ENCODE measurements at regions not wholly inside any gene's neighbourhood (a gene's known extent, or its start where the extent isn't known, plus 50 kb on each side); places are given as distances from the start of the nearest gene placed in this dataset.

DNA sequence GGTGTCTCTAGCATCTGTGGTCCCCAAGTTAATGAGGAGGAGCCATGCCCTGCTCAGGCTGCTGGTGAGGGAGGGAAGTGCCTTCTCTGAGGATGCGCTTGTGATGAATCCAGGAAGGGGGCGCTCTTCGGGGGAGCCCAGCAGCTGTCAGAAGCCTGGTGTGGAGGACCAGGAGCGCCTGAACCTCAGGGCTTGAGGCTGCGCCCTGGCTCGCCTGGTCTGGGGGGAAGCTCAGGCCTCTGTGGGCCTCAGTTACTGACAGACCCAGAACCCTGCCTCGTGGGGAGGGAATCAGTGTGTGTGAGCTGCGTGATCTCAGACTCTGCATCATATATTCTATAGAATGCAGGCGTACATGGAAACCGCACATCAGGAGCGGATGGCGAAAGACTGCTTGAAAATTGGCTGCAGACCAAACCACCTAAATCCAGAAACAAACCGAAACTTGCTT is 126.1 kb downstream of the SEC14L1 start (continued):
- TF ChIP-seq, protein P1, sequence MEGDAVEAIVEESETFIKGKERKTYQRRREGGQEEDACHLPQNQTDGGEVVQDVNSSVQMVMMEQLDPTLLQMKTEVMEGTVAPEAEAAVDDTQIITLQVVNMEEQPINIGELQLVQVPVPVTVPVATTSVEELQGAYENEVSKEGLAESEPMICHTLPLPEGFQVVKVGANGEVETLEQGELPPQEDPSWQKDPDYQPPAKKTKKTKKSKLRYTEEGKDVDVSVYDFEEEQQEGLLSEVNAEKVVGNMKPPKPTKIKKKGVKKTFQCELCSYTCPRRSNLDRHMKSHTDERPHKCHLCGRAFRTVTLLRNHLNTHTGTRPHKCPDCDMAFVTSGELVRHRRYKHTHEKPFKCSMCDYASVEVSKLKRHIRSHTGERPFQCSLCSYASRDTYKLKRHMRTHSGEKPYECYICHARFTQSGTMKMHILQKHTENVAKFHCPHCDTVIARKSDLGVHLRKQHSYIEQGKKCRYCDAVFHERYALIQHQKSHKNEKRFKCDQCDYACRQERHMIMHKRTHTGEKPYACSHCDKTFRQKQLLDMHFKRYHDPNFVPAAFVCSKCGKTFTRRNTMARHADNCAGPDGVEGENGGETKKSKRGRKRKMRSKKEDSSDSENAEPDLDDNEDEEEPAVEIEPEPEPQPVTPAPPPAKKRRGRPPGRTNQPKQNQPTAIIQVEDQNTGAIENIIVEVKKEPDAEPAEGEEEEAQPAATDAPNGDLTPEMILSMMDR (IDR thresholded peaks at IDR 0.05 in 2 of 3, conservative IDR thresholded peaks at IDR 0.05 in 1 of 3; ENCODE audit: insufficient read depth in 2 of 3, low read depth in 1 of 3, low read length in 3 of 3): peak; percentile 70 to 86 (median 82)
- TF ChIP-seq NRF1 (conservative IDR thresholded peaks at IDR 0.05 in 1 of 2, IDR thresholded peaks at IDR 0.05 in 1 of 2): peak; percentile 67 to 75
- TF ChIP-seq OTX1 (CRISPR knock-in tag; IDR thresholded peaks at IDR 0.05): no peak
- no peak for TF ChIP-seq CEBPG (CRISPR knock-in tag; IDR thresholded peaks at IDR 0.05)
- TF ChIP-seq CEBPG (tag; conservative IDR thresholded peaks at IDR 0.05 in 1 of 2, IDR thresholded peaks at IDR 0.05 in 1 of 2): no peak
- TF ChIP-seq, protein P2, sequence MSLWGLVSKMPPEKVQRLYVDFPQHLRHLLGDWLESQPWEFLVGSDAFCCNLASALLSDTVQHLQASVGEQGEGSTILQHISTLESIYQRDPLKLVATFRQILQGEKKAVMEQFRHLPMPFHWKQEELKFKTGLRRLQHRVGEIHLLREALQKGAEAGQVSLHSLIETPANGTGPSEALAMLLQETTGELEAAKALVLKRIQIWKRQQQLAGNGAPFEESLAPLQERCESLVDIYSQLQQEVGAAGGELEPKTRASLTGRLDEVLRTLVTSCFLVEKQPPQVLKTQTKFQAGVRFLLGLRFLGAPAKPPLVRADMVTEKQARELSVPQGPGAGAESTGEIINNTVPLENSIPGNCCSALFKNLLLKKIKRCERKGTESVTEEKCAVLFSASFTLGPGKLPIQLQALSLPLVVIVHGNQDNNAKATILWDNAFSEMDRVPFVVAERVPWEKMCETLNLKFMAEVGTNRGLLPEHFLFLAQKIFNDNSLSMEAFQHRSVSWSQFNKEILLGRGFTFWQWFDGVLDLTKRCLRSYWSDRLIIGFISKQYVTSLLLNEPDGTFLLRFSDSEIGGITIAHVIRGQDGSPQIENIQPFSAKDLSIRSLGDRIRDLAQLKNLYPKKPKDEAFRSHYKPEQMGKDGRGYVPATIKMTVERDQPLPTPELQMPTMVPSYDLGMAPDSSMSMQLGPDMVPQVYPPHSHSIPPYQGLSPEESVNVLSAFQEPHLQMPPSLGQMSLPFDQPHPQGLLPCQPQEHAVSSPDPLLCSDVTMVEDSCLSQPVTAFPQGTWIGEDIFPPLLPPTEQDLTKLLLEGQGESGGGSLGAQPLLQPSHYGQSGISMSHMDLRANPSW (CRISPR knock-in tag; IDR thresholded peaks at IDR 0.05): no peak
- peak in 1 of 2 experiments; percentile 37; a peak in 1 of 4 replicates for TF ChIP-seq KDM1A (IDR thresholded peaks at IDR 0.05)
- no peak for TF ChIP-seq SMC3 (conservative IDR thresholded peaks at IDR 0.05; ENCODE audit: insufficient read depth, low read depth, low read length)
- TF ChIP-seq STAG1 (CRISPR knock-in tag; IDR thresholded peaks at IDR 0.05; ENCODE audit: borderline replicate concordance): 0 out of 2 replicates have a peak, but pooled peaks have one; percentile 16
- peak in 1 of 2 experiments; percentile 51; a peak in 2 of 4 replicates for TF ChIP-seq RAD21 (CRISPR knock-in tag; conservative IDR thresholded peaks at IDR 0.05 in 1 of 2, IDR thresholded peaks at IDR 0.05 in 1 of 2)
- no peak for TF ChIP-seq RBFOX2 (IDR thresholded peaks at IDR 0.05; ENCODE audit: low read depth, low read length)
- TF ChIP-seq ESRRA (IDR thresholded peaks at IDR 0.05; ENCODE audit: borderline replicate concordance, low read depth): no peak
- no peak for TF ChIP-seq BRD4 (IDR thresholded peaks at IDR 0.05)
- no peak for TF ChIP-seq ZNF121 (CRISPR knock-in tag; conservative IDR thresholded peaks at IDR 0.05)
- TF ChIP-seq SIX5 (IDR thresholded peaks at IDR 0.05; ENCODE audit: borderline replicate concordance in 1 of 2, insufficient read depth in 1 of 2, low read depth in 1 of 2, low read length in 2 of 2): no peak
- TF ChIP-seq EP400 (IDR thresholded peaks at IDR 0.05): no peak
- TF ChIP-seq SPI1 (IDR thresholded peaks at IDR 0.05; ENCODE audit: borderline replicate concordance, low read depth, low read length): peak; percentile 84
